Astrocyte (in vitro differentiated cells and primary cell): ENCODE measurements at regions not wholly inside any gene's neighbourhood (a gene's known extent, or its start where the extent isn't known, plus 50 kb on each side); places are given as distances from the start of the nearest gene placed in this dataset.

Experiments
- DNase-seq: peaks from one replicate; pipeline ENCODE4 v3.0.0-alpha.2; 2010; ENCODE audit warnings: low read depth
- FAIRE-seq: peaks from 2 replicates; lab custom pipeline; 2011; peaks lifted over from hg19 to GRCh38; lab: Jason Lieb, UNC
- H2AFZ ChIP-seq: 2 replicates; pipeline ENCODE4 v1.6.0; 2012; ENCODE audit warnings: low read depth, low read length, inconsistent platforms
- H3K27ac ChIP-seq: 2 replicates; pipeline ENCODE4 v1.5.1; 2011; ENCODE audit warnings: low read depth, low read length, inconsistent platforms
- H3K27me3 ChIP-seq: 2 replicates; pipeline ENCODE4 v1.6.0; 2011; ENCODE audit warnings: low read length, inconsistent platforms; ENCODE audit not compliant: insufficient read depth
- H3K36me3 ChIP-seq: 2 replicates; pipeline ENCODE4 v1.5.1; 2011; ENCODE audit warnings: low read length, inconsistent platforms; ENCODE audit not compliant: insufficient read depth
- H3K4me1 ChIP-seq: 2 replicates; pipeline ENCODE4 v1.5.1; 2011; ENCODE audit warnings: low read length, inconsistent platforms; ENCODE audit not compliant: insufficient read depth
- H3K4me2 ChIP-seq: 2 replicates; pipeline ENCODE4 v1.6.0; 2012; ENCODE audit warnings: low read length, inconsistent platforms
- H3K4me3 ChIP-seq: 2 replicates; pipeline ENCODE4 v1.5.1; 2011; ENCODE audit warnings: low read depth, mild to moderate bottlenecking, low read length, inconsistent platforms; ENCODE audit not compliant: insufficient read depth
- H3K79me2 ChIP-seq: 2 replicates; pipeline ENCODE4 v1.6.0; 2012; ENCODE audit warnings: mild to moderate bottlenecking, low read length, inconsistent platforms; ENCODE audit not compliant: insufficient read depth
- H3K9ac ChIP-seq: 2 replicates; pipeline ENCODE4 v1.6.0; 2012; ENCODE audit warnings: mild to moderate bottlenecking, low read length, inconsistent platforms
- H3K9me3 ChIP-seq: 2 replicates; pipeline ENCODE4 v1.5.1; 2012; ENCODE audit warnings: low read depth, mild to moderate bottlenecking, low read length, inconsistent platforms; ENCODE audit not compliant: insufficient read depth
- H4K20me1 ChIP-seq: 2 replicates; pipeline ENCODE4 v1.6.0; 2012; ENCODE audit warnings: low read length, inconsistent platforms; ENCODE audit not compliant: insufficient read depth
- H3K27ac Mint-ChIP-seq: one replicate; pipeline ENCODE4 v1.8.0; 2021; ENCODE audit warnings: mild to moderate bottlenecking, mixed read lengths; ENCODE audit not compliant: unreplicated experiment
- H3K27me3 Mint-ChIP-seq: one replicate; pipeline ENCODE4 v1.8.0; 2021; ENCODE audit warnings: low read depth, mixed read lengths; ENCODE audit not compliant: unreplicated experiment
- H3K36me3 Mint-ChIP-seq: one replicate; pipeline ENCODE4 v1.8.0; 2021; ENCODE audit warnings: low read depth, mixed read lengths; ENCODE audit not compliant: unreplicated experiment
- H3K4me1 Mint-ChIP-seq: one replicate; pipeline ENCODE4 v1.8.0; 2021; ENCODE audit warnings: low read depth, mixed read lengths; ENCODE audit not compliant: unreplicated experiment
- H3K4me3 Mint-ChIP-seq: one replicate; pipeline ENCODE4 v1.8.0; 2021; ENCODE audit warnings: mild to moderate bottlenecking, moderate library complexity, mixed read lengths; ENCODE audit not compliant: unreplicated experiment
- H3K9me3 Mint-ChIP-seq: one replicate; pipeline ENCODE4 v1.8.0; 2021; ENCODE audit warnings: mild to moderate bottlenecking, mixed read lengths; ENCODE audit not compliant: unreplicated experiment
- CTCF ChIP-seq: IDR thresholded peaks from 2 replicates; pipeline ENCODE4 v1.5.1; 2011; ENCODE audit warnings: low read depth, mild to moderate bottlenecking, inconsistent platforms, low read length, moderate library complexity; ENCODE audit not compliant: insufficient read depth
- EZH2 ChIP-seq: IDR thresholded peaks from 2 replicates; pipeline ENCODE4 v1.6.1; 2012; ENCODE audit warnings: mild to moderate bottlenecking, low read length, inconsistent platforms; ENCODE audit not compliant: insufficient read depth

- Histone ChIP-seq H4K20me1 (no peaks in the 10 kb centered on the region), H3K27ac (no peak overlapping the region), H3K4me2 (peak overlapping the region; percentile 15), H3K4me1 (peaks cover 10% of the 10 kb centered on the region), H3K27me3 (no peaks in the 10 kb centered on the region), H3K9me3 (no peaks in the 10 kb centered on the region), H3K36me3 (no peaks in the 10 kb centered on the region), H2AFZ (no peak overlapping the region), H3K9ac (no peak overlapping the region), H3K4me3 (no peak overlapping the region), H3K79me2 (no peaks in the 10 kb centered on the region)
- peaks cover 12% of the 10 kb centered on the region for H3K4me1 Mint-ChIP-seq
- no peaks in the 10 kb centered on the region for H3K36me3 Mint-ChIP-seq
- no peak overlapping the region for H3K4me3 Mint-ChIP-seq
- no peak for TF ChIP-seq CTCF
- TF ChIP-seq EZH2 = no peak
- no peaks in the 10 kb centered on the region for H3K9me3 Mint-ChIP-seq
- H3K27me3 Mint-ChIP-seq = no peaks in the 10 kb centered on the region
- no peak for DNase-seq
- peak; percentile 13 for FAIRE-seq
- peak overlapping the region; percentile 29 for H3K27ac Mint-ChIP-seq
Observed at GRCh38 chr2:67798541-67799160, 264.2 kb downstream of the C1D start.

- no peak overlapping the region for H3K4me2 ChIP-seq
- DNase-seq = no peak
- no peak overlapping the region for H3K27ac ChIP-seq
- H3K27me3 Mint-ChIP-seq = no peaks in the 10 kb centered on the region
- H3K4me3 Mint-ChIP-seq = no peak overlapping the region
- H3K9me3 ChIP-seq = no peaks in the 10 kb centered on the region
- no peak for TF ChIP-seq EZH2
- no peak for TF ChIP-seq CTCF
- H3K4me1 Mint-ChIP-seq = peaks cover 12% of the 10 kb centered on the region
- no peak overlapping the region for H3K27ac Mint-ChIP-seq
- H3K36me3 ChIP-seq = no peaks in the 10 kb centered on the region
- H3K27me3 ChIP-seq = no peaks in the 10 kb centered on the region
- no peaks in the 10 kb centered on the region for H3K9me3 Mint-ChIP-seq
- no peaks in the 10 kb centered on the region for H3K79me2 ChIP-seq
- no peaks in the 10 kb centered on the region for H4K20me1 ChIP-seq
- H3K36me3 Mint-ChIP-seq = peaks cover 2% of the 10 kb centered on the region
- peaks cover 10% of the 10 kb centered on the region for H3K4me1 ChIP-seq
- H3K9ac ChIP-seq = no peak overlapping the region
- FAIRE-seq = no peak
- H3K4me3 ChIP-seq = no peak overlapping the region
- no peak overlapping the region for H2AFZ ChIP-seq
Observed at GRCh38 chr2:67799886-67800285, 262.9 kb downstream of the C1D start.

- no peak overlapping the region for H3K27ac ChIP-seq
- H3K9me3 ChIP-seq = no peaks in the 10 kb centered on the region
- Mint-ChIP-seq H3K9me3 (peaks cover 3% of the 10 kb centered on the region), H3K27ac (no peak overlapping the region), H3K4me1 (peaks cover 11% of the 10 kb centered on the region), H3K4me3 (no peak overlapping the region), H3K36me3 (peaks cover 2% of the 10 kb centered on the region), H3K27me3 (peaks cover 3% of the 10 kb centered on the region)
- no peaks in the 10 kb centered on the region for H3K36me3 ChIP-seq
- no peak overlapping the region for H2AFZ ChIP-seq
- no peak for FAIRE-seq
- DNase-seq = no peak
- H3K4me2 ChIP-seq = no peak overlapping the region
- H3K9ac ChIP-seq = no peak overlapping the region
- TF ChIP-seq CTCF (no peak), EZH2 (no peak)
- no peaks in the 10 kb centered on the region for H4K20me1 ChIP-seq
- no peaks in the 10 kb centered on the region for H3K79me2 ChIP-seq
- no peak overlapping the region for H3K4me3 ChIP-seq
- no peaks in the 10 kb centered on the region for H3K27me3 ChIP-seq
- H3K4me1 ChIP-seq = peaks cover 10% of the 10 kb centered on the region
Observed at GRCh38 chr2:67802291-67802690, 260.5 kb downstream of the C1D start.
